ENCODE measurements at regions not wholly inside any gene's neighbourhood (a gene's known extent, or its start where the extent isn't known, plus 50 kb on each side); places are given as distances from the start of the nearest gene placed in this dataset.

DNA sequence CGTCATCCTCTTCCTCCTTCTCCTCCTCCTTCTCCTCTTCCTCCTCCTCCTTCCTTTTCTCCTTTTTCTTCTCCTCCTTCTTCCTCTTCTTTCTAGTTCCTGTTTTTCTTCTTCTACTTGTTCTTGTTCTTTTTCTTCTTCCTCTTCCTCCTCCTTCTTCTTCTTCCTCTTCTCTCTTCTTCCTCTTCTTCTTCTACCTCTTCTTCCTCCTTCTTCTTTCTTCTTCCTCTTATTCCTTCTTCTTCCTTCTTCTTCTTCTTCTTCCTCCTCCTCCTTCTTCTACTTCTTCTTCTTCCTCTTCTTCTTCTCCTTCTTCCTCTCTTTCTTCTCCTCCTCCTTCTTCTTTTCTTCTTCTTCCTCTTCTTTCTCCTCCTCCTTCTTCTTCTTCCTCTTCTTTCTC is 310.2 kb upstream of the LMCD1 start:
- Histone ChIP-seq H3K23ac (ENCODE audit: low read depth, low read length) (no peak overlapping the region), H3K14ac (replicated peaks; ENCODE audit: low read depth, low read length) (no peak overlapping the region), H3K36me3 (ENCODE audit: control insufficient read depth, insufficient read depth, low read length) (no peaks in the 10 kb centered on the region), H3K4me2 (ENCODE audit: low read depth, low read length) (no peak overlapping the region), H3K9me3 (ENCODE audit: control insufficient read depth, insufficient read depth, low read length) (no peaks in the 10 kb centered on the region), H2BK120ac (ENCODE audit: low read depth, low read length) (no peak overlapping the region), H3K56ac (ENCODE audit: extremely low read depth, insufficient read depth, low read length) (no peak overlapping the region), H3K9ac (ENCODE audit: low read depth, low read length) (no peak overlapping the region), H4K8ac (ENCODE audit: low read depth in 2 of 2, low read length in 2 of 2) (no peak overlapping the region), H3K79me1 (ENCODE audit: low read depth in 1 of 2, low read length in 2 of 2) (no peaks in the 10 kb centered on the region), H3K27me3 (ENCODE audit: control insufficient read depth, insufficient read depth, low read length) (no peaks in the 10 kb centered on the region), H2BK20ac (ENCODE audit: low read depth, low read length) (no peak overlapping the region), H2AK9ac (replicated peaks; ENCODE audit: low read depth, low read length, poor library complexity) (no peak overlapping the region), H3K4ac (ENCODE audit: low read depth, low read length) (no peak overlapping the region), H4K20me1 (ENCODE audit: insufficient read depth, low read length) (no peaks in the 10 kb centered on the region), H2BK5ac (ENCODE audit: low read depth, low read length, poor library complexity, severe bottlenecking) (no peak overlapping the region), H3K18ac (ENCODE audit: low read depth, low read length) (no peak overlapping the region), H3K4me3 (ENCODE audit: insufficient read depth, low read depth, low read length) (no peak overlapping the region), H3K9me1 (ENCODE audit: insufficient read depth, low read length) (no peaks in the 10 kb centered on the region), H2AK5ac (ENCODE audit: low read depth, low read length) (no peak overlapping the region), H4K91ac (ENCODE audit: insufficient read depth, low read depth, low read length) (no peak overlapping the region), H3K4me1 (ENCODE audit: control insufficient read depth, insufficient read depth, low read length) (no peaks in the 10 kb centered on the region), H3K27ac (ENCODE audit: insufficient read depth, low read length) (no peak overlapping the region), H2BK15ac (ENCODE audit: low read depth, low read length) (no peak overlapping the region), H2AFZ (replicated peaks; ENCODE audit: low read length, poor library complexity) (no peak overlapping the region), H4K5ac (ENCODE audit: low read depth, low read length) (no peak overlapping the region)
- BruUV-seq (replicated peaks): no TSS peak
- in situ Hi-C loops (cut with MboI; ENCODE audit: low sequenced_read_pairs): no loop called here
- CTCF ChIA-PET: no interaction called here
- DNase-seq (no peak), ATAC-seq (ENCODE audit: low read depth) (no peak)
- POLR2A ChIA-PET (ENCODE audit: unreplicated experiment): no interaction called here
- intact Hi-C loops (cut with micrococcal nuclease): no loop called here
- dilution Hi-C loops (cut with HindIII; ENCODE audit: low sequenced_read_pairs, unreplicated experiment): no loop called here
- no CpG with 5 or more reads among the region's 1 CpG for WGBS, 2 experiments (ENCODE audit: extremely low coverage in 2 of 2, insufficient read length in 1 of 2)
- TF ChIP-seq POLR2A (IDR thresholded peaks at IDR 0.05; ENCODE audit: low read depth, low read length) (no peak), USF2 (IDR thresholded peaks at IDR 0.05; ENCODE audit: low read depth, low read length) (no peak), CHD1 (IDR thresholded peaks at IDR 0.05; ENCODE audit: low read depth, low read length) (no peak), BHLHE40 (IDR thresholded peaks at IDR 0.05; ENCODE audit: low read depth, low read length) (no peak), RFX5 (IDR thresholded peaks at IDR 0.05; ENCODE audit: low read depth, low read length) (no peak), MXI1 (IDR thresholded peaks at IDR 0.05; ENCODE audit: borderline replicate concordance, low read depth, low read length) (no peak), SMC3 (IDR thresholded peaks at IDR 0.05; ENCODE audit: low read depth, low read length) (no peak), NFE2L2 (IDR thresholded peaks at IDR 0.05; ENCODE audit: low read depth, low read length) (no peak), RAD21 (IDR thresholded peaks at IDR 0.05; ENCODE audit: low read length) (no peak), MAZ (IDR thresholded peaks at IDR 0.05; ENCODE audit: borderline replicate concordance, low read depth, low read length) (no peak), MAFK (IDR thresholded peaks at IDR 0.05; ENCODE audit: low read depth, low read length) (no peak), RCOR1 (IDR thresholded peaks at IDR 0.05; ENCODE audit: insufficient replicate concordance, low read length) (no peak)
- TF ChIP-seq, protein P1, sequence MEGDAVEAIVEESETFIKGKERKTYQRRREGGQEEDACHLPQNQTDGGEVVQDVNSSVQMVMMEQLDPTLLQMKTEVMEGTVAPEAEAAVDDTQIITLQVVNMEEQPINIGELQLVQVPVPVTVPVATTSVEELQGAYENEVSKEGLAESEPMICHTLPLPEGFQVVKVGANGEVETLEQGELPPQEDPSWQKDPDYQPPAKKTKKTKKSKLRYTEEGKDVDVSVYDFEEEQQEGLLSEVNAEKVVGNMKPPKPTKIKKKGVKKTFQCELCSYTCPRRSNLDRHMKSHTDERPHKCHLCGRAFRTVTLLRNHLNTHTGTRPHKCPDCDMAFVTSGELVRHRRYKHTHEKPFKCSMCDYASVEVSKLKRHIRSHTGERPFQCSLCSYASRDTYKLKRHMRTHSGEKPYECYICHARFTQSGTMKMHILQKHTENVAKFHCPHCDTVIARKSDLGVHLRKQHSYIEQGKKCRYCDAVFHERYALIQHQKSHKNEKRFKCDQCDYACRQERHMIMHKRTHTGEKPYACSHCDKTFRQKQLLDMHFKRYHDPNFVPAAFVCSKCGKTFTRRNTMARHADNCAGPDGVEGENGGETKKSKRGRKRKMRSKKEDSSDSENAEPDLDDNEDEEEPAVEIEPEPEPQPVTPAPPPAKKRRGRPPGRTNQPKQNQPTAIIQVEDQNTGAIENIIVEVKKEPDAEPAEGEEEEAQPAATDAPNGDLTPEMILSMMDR (conservative IDR thresholded peaks at IDR 0.05; ENCODE audit: low read depth, low read length): no peak

Data from IMR-90 (cell line).